Fibroblast of skin of abdomen (primary cell): ENCODE measurements at regions not wholly inside any gene's neighbourhood (a gene's known extent, or its start where the extent isn't known, plus 50 kb on each side); places are given as distances from the start of the nearest gene placed in this dataset.

Experiments
- DNase-seq: peaks from one replicate; pipeline ENCODE4 v3.0.0-alpha.2; 2013

DNA sequence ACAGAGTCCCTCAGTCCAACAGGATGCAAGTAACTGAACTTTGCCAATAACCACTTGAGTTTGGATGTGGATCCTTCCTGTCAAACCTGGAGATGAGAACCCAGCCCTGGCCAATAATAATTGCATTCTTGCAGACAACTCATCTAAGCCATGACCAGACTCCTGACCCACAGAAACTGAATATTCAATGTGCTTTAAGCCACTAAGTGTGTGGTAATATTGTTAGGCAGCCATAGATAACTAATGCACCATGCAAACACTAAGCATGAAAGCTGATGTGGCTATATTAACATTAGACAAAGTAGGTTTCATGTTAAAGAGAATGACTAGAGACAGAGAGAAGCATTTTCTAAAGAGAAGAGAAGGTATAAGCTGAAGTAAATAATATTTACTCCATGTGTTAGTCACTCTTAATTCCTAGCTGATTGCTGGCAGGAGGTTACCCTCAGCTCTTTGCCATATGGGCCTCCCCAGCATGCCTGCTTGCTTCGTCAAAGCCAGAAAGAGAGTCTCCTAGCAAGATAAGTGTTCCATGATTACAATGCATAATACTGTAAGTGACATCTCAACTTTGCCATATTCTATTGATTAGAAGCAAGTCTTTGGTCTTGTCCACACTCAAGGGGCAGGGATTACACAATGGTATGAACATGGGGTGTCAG is 276.4 kb upstream of the PLXNA2 start:
- peak; percentile 19 for DNase-seq

- no peak for DNase-seq
Observed at GRCh38 chr1:208521534-208521933, 277.4 kb upstream of the PLXNA2 start.

- DNase-seq: no peak
Observed at GRCh38 chr1:208523007-208523406, 278.8 kb upstream of the PLXNA2 start.

GRCh38 chr1:208524376-208524775 is 280.2 kb upstream of the PLXNA2 start:
- no peak for DNase-seq

GRCh38 chr1:208524925-208525324 is 280.7 kb upstream of the PLXNA2 start:
- DNase-seq: peak; percentile 60

GRCh38 chr1:208525417-208525816 is 281.2 kb upstream of the PLXNA2 start:
- peak; percentile 23 for DNase-seq

GRCh38 chr1:208526613-208527125 is 282.5 kb upstream of the PLXNA2 start:
- DNase-seq: no peak

DNA sequence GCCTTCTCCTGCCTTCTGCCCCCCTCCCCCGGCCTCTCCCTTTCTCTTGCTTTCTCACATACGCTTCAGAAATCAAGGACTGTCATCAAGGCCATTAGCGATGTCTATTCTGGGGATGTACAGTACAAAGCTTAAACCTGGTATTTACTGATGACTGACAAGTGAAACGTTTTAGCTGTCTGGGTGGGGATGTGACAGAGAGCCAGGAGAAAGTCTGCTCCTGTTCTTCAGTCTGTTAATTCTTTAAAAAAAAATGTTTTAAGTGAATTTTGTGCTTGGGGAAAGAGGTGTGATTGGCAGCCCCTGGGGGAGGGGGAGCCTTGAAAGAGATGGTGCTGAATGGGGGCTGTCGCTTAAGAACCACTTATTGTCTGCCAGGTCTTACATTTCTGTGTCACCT is 283.0 kb upstream of the PLXNA2 start:
- no peak for DNase-seq

DNA sequence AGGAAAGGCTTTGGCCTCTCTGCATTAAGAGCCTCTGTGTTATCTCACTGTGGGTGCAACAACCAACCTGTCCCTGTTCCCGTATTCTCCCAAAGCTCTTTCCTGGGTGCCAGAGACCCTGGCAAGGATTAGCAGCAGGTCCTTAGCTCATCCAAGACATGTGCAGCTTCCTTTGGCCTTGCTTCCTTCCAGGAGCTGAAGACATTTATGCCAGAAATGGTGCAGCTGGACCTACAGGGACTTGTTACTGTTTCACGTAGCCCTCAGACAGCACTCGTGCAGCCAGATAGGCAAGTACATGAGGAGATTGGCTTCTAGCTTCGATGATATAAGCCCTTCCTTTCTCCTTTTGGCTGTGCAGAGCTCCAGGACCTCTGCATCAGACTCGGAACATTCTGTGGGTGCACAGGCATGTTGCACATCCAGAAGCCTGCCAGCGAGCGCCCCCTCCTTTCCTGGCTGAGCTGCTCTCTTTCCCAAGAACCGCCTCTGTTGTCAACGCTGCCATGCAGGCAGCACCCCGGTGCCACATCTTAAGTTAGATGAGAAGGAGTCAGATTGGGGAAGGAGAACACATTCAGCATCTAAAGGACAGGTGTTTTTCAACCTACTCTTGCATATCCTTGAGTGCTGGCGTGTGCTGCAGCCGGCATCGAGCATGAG is 284.5 kb upstream of the PLXNA2 start:
- peak; percentile 19 for DNase-seq

DNA sequence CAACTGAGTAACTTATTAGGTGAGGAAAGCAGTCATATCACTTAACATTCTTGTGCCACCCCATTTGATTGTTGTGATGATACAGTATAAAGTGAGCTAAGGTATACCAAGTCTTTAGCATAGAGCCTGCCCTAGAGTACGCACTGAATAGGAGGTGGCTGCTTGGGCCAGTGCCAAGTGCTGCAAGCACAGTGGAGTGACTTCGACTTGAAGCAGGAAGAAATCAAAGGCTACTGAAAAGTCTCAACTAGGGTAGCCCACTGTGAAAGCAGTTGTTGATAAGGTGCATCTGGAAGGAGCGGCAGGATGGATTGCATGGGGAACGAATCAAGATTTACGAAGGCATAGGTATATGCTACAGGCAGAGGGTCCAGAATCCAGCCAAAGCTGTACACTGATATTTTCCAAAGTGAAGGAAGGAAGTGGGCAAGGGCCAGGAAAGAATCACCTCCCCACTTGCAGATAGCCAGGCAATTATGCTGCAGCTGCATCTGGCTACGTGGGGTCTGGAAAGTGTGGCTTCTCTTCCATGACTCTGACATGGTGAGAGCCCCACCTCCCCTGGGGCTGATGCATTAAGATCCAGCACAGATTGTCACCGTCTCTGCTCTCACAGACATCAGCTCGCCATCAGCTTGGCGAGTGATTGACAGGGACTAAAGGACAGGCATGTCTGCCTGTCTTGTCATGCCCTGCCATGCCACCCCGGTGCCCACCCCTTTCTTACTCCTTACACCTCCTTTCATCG is 287.0 kb upstream of the PLXNA2 start:
- DNase-seq: no peak

GRCh38 chr1:208533746-208534598 is 289.8 kb upstream of the PLXNA2 start:
- no peak for DNase-seq

DNA sequence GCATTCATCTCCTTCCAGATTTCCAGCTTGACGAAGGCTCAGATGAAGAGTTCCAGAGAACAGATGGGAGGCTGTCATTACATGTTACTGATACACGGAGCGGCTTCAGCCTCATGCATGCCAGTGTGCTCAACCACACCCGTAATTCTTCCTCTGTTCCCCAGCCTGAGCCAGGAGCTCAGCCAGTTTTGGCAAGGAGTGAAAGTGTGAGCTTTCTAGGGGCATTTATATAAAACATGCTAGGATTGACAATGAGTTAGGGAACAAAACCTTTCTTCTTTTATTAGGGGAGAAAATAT is 290.4 kb upstream of the PLXNA2 start:
- DNase-seq: peak; percentile 67

GRCh38 chr1:208534979-208535378 is 290.8 kb upstream of the PLXNA2 start:
- no peak for DNase-seq

- DNase-seq: no peak
Observed at GRCh38 chr1:208535511-208535910, 291.3 kb upstream of the PLXNA2 start.

- DNase-seq: peak; percentile 59
Observed at GRCh38 chr1:208536212-208536611, 292.0 kb upstream of the PLXNA2 start.

DNA sequence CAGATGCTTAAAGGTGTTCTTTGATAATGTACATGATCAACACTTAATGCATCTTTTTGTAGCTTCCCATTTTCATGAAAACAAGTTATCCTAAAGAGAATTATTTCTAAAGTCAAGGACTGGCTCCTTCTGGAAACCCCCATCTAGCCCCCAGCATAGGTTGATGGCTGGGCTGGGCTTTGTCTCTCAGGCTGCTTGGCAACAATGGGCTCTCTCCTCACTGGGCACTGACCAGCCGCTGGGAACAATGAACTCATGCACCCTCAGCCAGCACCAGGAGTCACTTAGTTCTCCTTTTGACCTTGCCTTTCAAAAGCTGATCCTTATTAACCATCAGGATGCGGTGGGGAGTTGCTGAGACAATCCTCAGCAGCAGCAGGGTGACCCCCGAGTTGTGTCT is 293.0 kb upstream of the PLXNA2 start:
- no peak for DNase-seq

DNA sequence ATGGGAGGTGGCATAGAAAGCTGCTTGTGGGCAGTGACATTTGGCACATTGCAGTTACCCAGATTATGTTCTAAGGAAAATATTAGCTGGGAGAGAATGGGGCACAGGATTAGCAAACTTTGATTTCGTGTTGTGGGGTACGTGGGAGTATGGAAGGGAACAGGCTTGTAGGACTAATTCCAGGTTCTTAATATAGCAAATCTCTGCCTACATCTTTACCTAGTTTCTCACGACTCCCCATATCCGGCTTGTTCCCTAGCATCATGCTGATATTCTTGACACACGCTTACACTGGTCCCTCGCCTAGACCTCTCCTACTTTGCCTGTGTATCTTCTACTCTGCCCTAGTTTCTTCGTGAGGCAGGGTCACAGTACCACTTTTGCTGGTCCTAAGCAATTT is 293.9 kb upstream of the PLXNA2 start:
- DNase-seq: no peak

DNA sequence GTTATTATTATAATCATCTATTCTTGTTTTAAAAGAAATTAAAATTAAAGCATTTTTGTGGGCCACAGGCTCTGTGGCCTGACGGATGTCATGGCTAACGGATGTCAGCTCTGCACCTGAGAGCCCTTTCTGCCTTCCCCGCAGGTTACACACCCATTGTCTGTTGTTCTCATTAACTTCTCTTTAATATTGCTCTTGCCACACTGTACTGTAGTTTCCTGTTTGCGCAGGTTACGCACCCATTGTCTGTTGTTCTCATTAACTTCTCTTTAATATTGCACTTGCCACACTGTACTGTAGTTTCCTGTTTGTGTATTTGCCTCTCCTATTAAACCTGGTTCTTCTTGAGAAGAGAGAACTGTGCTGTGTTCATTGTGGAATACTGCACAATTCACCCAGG is 294.4 kb upstream of the PLXNA2 start:
- no peak for DNase-seq

DNA sequence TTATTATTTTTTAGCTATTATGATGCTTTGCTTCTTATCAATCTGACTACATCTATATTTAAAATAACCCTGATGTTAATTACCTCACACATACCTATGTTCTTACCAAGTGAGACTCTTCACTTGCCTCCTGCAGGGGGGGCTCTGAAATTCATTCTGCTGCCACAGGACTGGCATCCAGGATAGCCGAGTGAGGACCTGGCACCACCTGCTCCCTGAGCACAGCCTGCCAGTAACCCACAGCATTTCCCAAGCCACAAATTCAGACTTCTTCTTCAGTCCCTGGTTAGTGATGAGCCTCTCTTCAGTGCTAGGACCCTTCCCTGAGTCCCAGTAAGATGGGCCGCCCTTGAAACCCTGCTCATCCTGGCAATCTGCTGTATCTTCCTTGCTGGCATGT is 296.5 kb upstream of the PLXNA2 start:
- no peak for DNase-seq

DNA sequence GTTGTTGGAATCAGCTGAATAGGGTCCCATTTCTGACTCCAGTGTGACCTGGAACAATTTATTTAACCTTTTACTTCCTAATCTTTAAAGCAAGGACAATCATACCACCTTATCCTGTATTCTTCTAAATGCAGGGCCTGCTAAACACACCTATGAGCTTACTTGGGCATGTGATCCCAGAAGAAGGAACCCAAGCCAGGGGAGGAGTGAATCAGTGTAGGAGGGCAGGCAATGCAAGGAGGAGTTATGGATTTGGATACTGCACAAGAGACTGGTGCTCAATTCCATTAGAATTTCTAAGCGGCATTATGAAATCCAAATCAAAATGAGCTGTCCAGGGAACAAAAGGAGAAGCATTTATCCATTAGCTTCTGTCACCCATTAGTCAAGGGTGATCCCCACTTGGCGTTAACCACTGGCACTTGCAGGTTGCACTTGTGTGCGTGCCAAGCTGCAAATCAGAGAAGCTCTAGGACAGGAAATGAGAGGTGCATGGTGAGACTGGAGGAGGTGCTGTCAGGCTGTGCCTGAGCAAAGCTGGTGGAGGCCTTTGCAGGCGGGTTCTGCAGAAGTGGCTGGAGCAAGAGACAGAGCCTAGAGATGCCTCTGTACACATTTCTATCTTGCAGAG is 297.2 kb upstream of the PLXNA2 start:
- DNase-seq: no peak

GRCh38 chr1:208542309-208542708 is 298.1 kb upstream of the PLXNA2 start:
- no peak for DNase-seq

- no peak for DNase-seq
Observed at GRCh38 chr1:208544053-208544452, 299.9 kb upstream of the PLXNA2 start.
